Heart left ventricle (tissue), 13 donors: ENCODE measurements at regions not wholly inside any gene's neighbourhood (a gene's known extent, or its start where the extent isn't known, plus 50 kb on each side); places are given as distances from the start of the nearest gene placed in this dataset.

Source experiments
- CTCF ChIP-seq, 12 donors: fragments of 200-600 bp; sonication (generic) in 4 of 12; IDR thresholded peaks; one replicate each; pipeline versions ENCODE4 v1.5.0 to v1.8.0; 2018 to 2022; ENCODE audit warnings: antibody characterized with exemption in 12 of 12, mild to moderate bottlenecking in 5 of 12
- POLR2A ChIP-seq, 2 donors: fragments of 450-650 bp; IDR thresholded peaks; one replicate each; pipeline ENCODE4 v1.6.1; 2017; ENCODE audit warnings: antibody characterized with exemption in 2 of 2, mild to moderate bottlenecking in 2 of 2, moderate library complexity in 2 of 2
- donor health status: ischemic (EF 13 %, LVEDD 7.1; RV severe dilation, severe dysfunction).
- donor health status: DM: no; HTN: yes; CAD: no.
- donor health status: DM: no; HTN: no; CAD: no.
- donor health status: ischemic (EF 25% LVEDD 6.9; RV normal size, moderate dysfunction).
- donor health status: ischemic (EF 25% LVEDD 5.7; RV mildly dilated, moderate dysfunction).
- donor health status: ischemic (EF 35%, LVEDD 5.7; RV mildly dilated, moderate dysfunction).
- donor health status: nonischemic (EF 11% LVEDD 7.7; RV severe dilation, severe dysfunction).
- donor health status: DM: yes; HTN: yes; CAD: no.
- donor health status: PGD.
- donor health status: ischemic (EF 29% LVEDD 5.4; RV normal size, mild dysfunction).
- donor health status: nonischemic (EF 23%, LVEDD 6.1; RV moderate dilation, normal function).

GRCh38 chr9:19517202-19517942 is 108.6 kb downstream of the ACER2 start:
- TF ChIP-seq CTCF (IDR thresholded peaks at IDR 0.05), result no peak
- TF ChIP-seq POLR2A (IDR thresholded peaks at IDR 0.05), result no peak
